WTC11 (cell line): ENCODE measurements at regions not wholly inside any gene's neighbourhood (a gene's known extent, or its start where the extent isn't known, plus 50 kb on each side); places are given as distances from the start of the nearest gene placed in this dataset.

Experiments
- ATAC-seq: fragments of 200-7000 bp; cut with Tn5 transposase; 2 replicates; pipeline ENCODE4 v1.10.0; 2021; ENCODE audit warnings: mild to moderate bottlenecking, moderate library complexity
- CTCF ChIA-PET: fragments of 300-600 bp; sonication (Branson Sonifier 250); formaldehyde crosslinking; loops from one replicate; lab custom pipeline; 2021; ENCODE audit warnings: antibody characterized with exemption; lab: Charles Lee
- POLR2A ChIA-PET: fragments of 350-600 bp; sonication (Branson Sonifier 250); formaldehyde crosslinking; loops from one replicate; lab custom pipeline; 2021; ENCODE audit warnings: antibody characterized with exemption; lab: Charles Lee
- DNase-seq: peaks from one replicate; pipeline ENCODE4 v3.0.0; 2021; ENCODE audit warnings: low spot score
- H3K27ac Mint-ChIP-seq: 2 replicates; pipeline ENCODE4 v1.8.0; 2021; ENCODE audit warnings: mixed read lengths
- H3K27me3 Mint-ChIP-seq: 2 replicates; pipeline ENCODE4 v1.8.0; 2021; ENCODE audit warnings: low read depth, mild to moderate bottlenecking, moderate library complexity, mixed read lengths
- H3K36me3 Mint-ChIP-seq: 2 replicates; pipeline ENCODE4 v1.8.0; 2021; ENCODE audit warnings: mixed read lengths
- H3K4me1 Mint-ChIP-seq: 2 replicates; pipeline ENCODE4 v1.8.0; 2022; ENCODE audit warnings: mixed read lengths
- H3K4me3 Mint-ChIP-seq: 2 replicates; pipeline ENCODE4 v1.8.0; 2021; ENCODE audit warnings: mild to moderate bottlenecking, moderate library complexity, mixed read lengths
- H3K9me3 Mint-ChIP-seq: 2 replicates; pipeline ENCODE4 v1.8.0; 2021; ENCODE audit warnings: mixed read lengths
- AFF4 ChIP-seq: sonication (generic); formaldehyde crosslinking; IDR thresholded peaks from 2 replicates; pipeline ENCODE4 v1.8.1; 2023; ENCODE audit warnings: mild to moderate bottlenecking, missing genetic modification reagents, borderline replicate concordance
- ATF6 ChIP-seq: sonication (generic); formaldehyde crosslinking; IDR thresholded peaks from 2 replicates; pipeline ENCODE4 v1.8.1; 2023; ENCODE audit warnings: mild to moderate bottlenecking, missing genetic modification reagents
- CREM ChIP-seq: sonication (generic); formaldehyde crosslinking; IDR thresholded peaks from 2 replicates; pipeline ENCODE4 v1.8.1; 2022; ENCODE audit warnings: mild to moderate bottlenecking, missing genetic modification reagents, moderate library complexity
- ESRRA ChIP-seq: sonication (generic); formaldehyde crosslinking; IDR thresholded peaks from 2 replicates; pipeline ENCODE4 v1.8.1; 2022; ENCODE audit warnings: mild to moderate bottlenecking, missing genetic modification reagents, borderline replicate concordance
- FOXP1 ChIP-seq: sonication (generic); formaldehyde crosslinking; IDR thresholded peaks from 2 replicates; pipeline ENCODE4 v1.8.0; 2022; ENCODE audit warnings: missing genetic modification reagents, mild to moderate bottlenecking, moderate library complexity, borderline replicate concordance
- GRHL2 ChIP-seq: fragments of 250-450 bp; sonication (Bioruptor Pico); IDR thresholded peaks from 2 replicates; pipeline ENCODE4 v1.8.0; 2022; ENCODE audit warnings: mild to moderate bottlenecking, moderate library complexity; ENCODE audit not compliant: insufficient replicate concordance, severe bottlenecking
- GTF2I ChIP-seq: fragments of 250-450 bp; sonication (Bioruptor Pico); conservative IDR thresholded peaks from 2 replicates; pipeline ENCODE4 v1.4.0; 2021; ENCODE audit warnings: mild to moderate bottlenecking
- IRF2 ChIP-seq: sonication (generic); formaldehyde crosslinking; IDR thresholded peaks from 2 replicates; pipeline ENCODE4 v1.8.0; 2022; ENCODE audit warnings: low read depth, missing genetic modification reagents, borderline replicate concordance
- JAZF1 ChIP-seq: fragments of 250-450 bp; sonication (Bioruptor Pico); IDR thresholded peaks from 2 replicates; pipeline ENCODE4 v1.9.0; 2021; ENCODE audit warnings: moderate library complexity, mild to moderate bottlenecking, inconsistent platforms
- ZNF263 ChIP-seq: sonication (generic); formaldehyde crosslinking; IDR thresholded peaks from 2 replicates; pipeline ENCODE4 v1.8.1; 2022; ENCODE audit warnings: low read depth, mild to moderate bottlenecking, moderate library complexity, missing genetic modification reagents
- ZNF281 ChIP-seq: sonication (generic); formaldehyde crosslinking; IDR thresholded peaks from 2 replicates; pipeline ENCODE4 v1.8.0; 2023; ENCODE audit warnings: mild to moderate bottlenecking, missing genetic modification reagents
- ZNF396 ChIP-seq: fragments of 250-450 bp; sonication (Bioruptor Pico); IDR thresholded peaks from 2 replicates; pipeline ENCODE4 v1.8.0; 2021; ENCODE audit warnings: mild to moderate bottlenecking, moderate library complexity, borderline replicate concordance
- ZNF671 ChIP-seq: fragments of 250-450 bp; sonication (Bioruptor Pico); IDR thresholded peaks from 2 replicates; pipeline ENCODE4 v1.8.0; 2021; ENCODE audit warnings: mild to moderate bottlenecking
- TF ChIP-seq, protein P1 (sequence below): fragments of 250-450 bp; sonication (Bioruptor Pico); IDR thresholded peaks from 2 replicates; pipeline ENCODE4 v1.9.0; 2021; ENCODE audit warnings: mild to moderate bottlenecking
- TF ChIP-seq, protein P2 (sequence below): sonication (generic); formaldehyde crosslinking; IDR thresholded peaks from 2 replicates; pipeline ENCODE4 v1.8.1; 2022; ENCODE audit warnings: low read depth, mild to moderate bottlenecking, moderate library complexity, missing genetic modification reagents, borderline replicate concordance
- TF ChIP-seq, protein P3 (sequence below): sonication (generic); formaldehyde crosslinking; IDR thresholded peaks from 2 replicates; pipeline ENCODE4 v1.8.1; 2022; ENCODE audit warnings: low read depth, missing genetic modification reagents, borderline replicate concordance
- TF ChIP-seq, protein P4 (sequence below): fragments of 250-450 bp; sonication (Bioruptor Pico); IDR thresholded peaks from 2 replicates; pipeline ENCODE4 v1.9.0; 2021; ENCODE audit warnings: mild to moderate bottlenecking, borderline replicate concordance

DNA sequence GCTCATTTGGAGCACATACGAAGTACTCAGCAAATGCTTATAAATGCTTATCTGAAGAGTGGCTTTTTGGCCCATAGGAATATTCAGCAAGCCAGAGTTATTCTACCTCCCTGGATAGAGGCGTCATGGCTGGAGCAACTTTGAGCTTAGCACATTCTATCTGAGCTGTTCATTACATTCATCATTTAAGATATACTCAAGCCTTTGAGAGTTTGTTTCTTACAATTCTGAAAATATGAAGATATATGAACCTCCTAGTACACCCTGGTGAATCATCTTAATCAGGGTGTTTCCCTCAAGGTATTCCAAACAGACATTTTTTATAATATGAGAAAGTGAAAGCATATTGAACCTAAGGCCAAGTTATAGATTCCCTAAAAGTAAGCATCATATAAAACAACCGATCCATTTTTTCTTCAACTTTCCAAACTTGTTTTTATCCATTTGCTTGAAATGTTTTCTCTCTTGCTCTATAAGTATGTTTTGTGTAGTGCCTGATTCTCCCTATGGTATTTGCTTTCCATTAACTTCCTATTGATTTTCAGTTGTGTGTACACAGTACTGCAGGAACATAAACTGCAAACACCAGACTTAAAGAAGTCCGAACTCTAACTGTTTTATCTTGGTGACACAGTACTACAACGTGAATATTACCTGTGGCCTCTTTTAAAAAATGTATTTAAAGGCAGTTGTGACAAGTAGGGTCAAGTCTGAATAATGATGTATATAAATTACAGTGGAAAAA, 139.7 kb upstream of the PTPRK start:
- Mint-ChIP-seq H3K9me3 (no peaks in the 10 kb centered on the region), H3K27ac (no peak overlapping the region)
- CTCF ChIA-PET, result no interaction called here
- POLR2A ChIA-PET, result no interaction called here
- no peak for TF ChIP-seq ZNF281 (CRISPR knock-in tag)
- TF ChIP-seq, protein P1, sequence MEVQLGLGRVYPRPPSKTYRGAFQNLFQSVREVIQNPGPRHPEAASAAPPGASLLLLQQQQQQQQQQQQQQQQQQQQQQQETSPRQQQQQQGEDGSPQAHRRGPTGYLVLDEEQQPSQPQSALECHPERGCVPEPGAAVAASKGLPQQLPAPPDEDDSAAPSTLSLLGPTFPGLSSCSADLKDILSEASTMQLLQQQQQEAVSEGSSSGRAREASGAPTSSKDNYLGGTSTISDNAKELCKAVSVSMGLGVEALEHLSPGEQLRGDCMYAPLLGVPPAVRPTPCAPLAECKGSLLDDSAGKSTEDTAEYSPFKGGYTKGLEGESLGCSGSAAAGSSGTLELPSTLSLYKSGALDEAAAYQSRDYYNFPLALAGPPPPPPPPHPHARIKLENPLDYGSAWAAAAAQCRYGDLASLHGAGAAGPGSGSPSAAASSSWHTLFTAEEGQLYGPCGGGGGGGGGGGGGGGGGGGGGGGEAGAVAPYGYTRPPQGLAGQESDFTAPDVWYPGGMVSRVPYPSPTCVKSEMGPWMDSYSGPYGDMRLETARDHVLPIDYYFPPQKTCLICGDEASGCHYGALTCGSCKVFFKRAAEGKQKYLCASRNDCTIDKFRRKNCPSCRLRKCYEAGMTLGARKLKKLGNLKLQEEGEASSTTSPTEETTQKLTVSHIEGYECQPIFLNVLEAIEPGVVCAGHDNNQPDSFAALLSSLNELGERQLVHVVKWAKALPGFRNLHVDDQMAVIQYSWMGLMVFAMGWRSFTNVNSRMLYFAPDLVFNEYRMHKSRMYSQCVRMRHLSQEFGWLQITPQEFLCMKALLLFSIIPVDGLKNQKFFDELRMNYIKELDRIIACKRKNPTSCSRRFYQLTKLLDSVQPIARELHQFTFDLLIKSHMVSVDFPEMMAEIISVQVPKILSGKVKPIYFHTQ (CRISPR knock-in tag), result no peak
- no peak for TF ChIP-seq ZNF671 (CRISPR knock-in tag)
- TF ChIP-seq, protein P2, sequence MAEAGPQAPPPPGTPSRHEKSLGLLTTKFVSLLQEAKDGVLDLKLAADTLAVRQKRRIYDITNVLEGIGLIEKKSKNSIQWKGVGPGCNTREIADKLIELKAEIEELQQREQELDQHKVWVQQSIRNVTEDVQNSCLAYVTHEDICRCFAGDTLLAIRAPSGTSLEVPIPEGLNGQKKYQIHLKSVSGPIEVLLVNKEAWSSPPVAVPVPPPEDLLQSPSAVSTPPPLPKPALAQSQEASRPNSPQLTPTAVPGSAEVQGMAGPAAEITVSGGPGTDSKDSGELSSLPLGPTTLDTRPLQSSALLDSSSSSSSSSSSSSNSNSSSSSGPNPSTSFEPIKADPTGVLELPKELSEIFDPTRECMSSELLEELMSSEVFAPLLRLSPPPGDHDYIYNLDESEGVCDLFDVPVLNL, result no peak
- TF ChIP-seq JAZF1 (CRISPR knock-in tag), result no peak
- TF ChIP-seq FOXP1 (CRISPR knock-in tag), result no peak
- TF ChIP-seq IRF2 (CRISPR knock-in tag), result no peak
- TF ChIP-seq ESRRA (CRISPR knock-in tag), result no peak
- TF ChIP-seq GRHL2 (CRISPR knock-in tag), result no peak
- TF ChIP-seq GTF2I, result no peak
- no peak for TF ChIP-seq ZNF263
- TF ChIP-seq CREM (CRISPR knock-in tag), result no peak
- no peak for TF ChIP-seq AFF4 (CRISPR knock-in tag)
- no peak for TF ChIP-seq ATF6 (CRISPR knock-in tag)
- TF ChIP-seq, protein P3, sequence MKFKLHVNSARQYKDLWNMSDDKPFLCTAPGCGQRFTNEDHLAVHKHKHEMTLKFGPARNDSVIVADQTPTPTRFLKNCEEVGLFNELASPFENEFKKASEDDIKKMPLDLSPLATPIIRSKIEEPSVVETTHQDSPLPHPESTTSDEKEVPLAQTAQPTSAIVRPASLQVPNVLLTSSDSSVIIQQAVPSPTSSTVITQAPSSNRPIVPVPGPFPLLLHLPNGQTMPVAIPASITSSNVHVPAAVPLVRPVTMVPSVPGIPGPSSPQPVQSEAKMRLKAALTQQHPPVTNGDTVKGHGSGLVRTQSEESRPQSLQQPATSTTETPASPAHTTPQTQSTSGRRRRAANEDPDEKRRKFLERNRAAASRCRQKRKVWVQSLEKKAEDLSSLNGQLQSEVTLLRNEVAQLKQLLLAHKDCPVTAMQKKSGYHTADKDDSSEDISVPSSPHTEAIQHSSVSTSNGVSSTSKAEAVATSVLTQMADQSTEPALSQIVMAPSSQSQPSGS, result no peak
- TF ChIP-seq, protein P4, sequence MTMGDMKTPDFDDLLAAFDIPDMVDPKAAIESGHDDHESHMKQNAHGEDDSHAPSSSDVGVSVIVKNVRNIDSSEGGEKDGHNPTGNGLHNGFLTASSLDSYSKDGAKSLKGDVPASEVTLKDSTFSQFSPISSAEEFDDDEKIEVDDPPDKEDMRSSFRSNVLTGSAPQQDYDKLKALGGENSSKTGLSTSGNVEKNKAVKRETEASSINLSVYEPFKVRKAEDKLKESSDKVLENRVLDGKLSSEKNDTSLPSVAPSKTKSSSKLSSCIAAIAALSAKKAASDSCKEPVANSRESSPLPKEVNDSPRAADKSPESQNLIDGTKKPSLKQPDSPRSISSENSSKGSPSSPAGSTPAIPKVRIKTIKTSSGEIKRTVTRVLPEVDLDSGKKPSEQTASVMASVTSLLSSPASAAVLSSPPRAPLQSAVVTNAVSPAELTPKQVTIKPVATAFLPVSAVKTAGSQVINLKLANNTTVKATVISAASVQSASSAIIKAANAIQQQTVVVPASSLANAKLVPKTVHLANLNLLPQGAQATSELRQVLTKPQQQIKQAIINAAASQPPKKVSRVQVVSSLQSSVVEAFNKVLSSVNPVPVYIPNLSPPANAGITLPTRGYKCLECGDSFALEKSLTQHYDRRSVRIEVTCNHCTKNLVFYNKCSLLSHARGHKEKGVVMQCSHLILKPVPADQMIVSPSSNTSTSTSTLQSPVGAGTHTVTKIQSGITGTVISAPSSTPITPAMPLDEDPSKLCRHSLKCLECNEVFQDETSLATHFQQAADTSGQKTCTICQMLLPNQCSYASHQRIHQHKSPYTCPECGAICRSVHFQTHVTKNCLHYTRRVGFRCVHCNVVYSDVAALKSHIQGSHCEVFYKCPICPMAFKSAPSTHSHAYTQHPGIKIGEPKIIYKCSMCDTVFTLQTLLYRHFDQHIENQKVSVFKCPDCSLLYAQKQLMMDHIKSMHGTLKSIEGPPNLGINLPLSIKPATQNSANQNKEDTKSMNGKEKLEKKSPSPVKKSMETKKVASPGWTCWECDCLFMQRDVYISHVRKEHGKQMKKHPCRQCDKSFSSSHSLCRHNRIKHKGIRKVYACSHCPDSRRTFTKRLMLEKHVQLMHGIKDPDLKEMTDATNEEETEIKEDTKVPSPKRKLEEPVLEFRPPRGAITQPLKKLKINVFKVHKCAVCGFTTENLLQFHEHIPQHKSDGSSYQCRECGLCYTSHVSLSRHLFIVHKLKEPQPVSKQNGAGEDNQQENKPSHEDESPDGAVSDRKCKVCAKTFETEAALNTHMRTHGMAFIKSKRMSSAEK (CRISPR knock-in tag), result no peak
- TF ChIP-seq ZNF396 (CRISPR knock-in tag), result no peak
- TF ChIP-seq, all 79 proteins: peak for 0
- H3K4me1 Mint-ChIP-seq, result no peaks in the 10 kb centered on the region
- H3K4me3 Mint-ChIP-seq, result no peak overlapping the region
- H3K36me3 Mint-ChIP-seq, result no peaks in the 10 kb centered on the region
- no peak for DNase-seq
- no peaks in the 10 kb centered on the region for H3K27me3 Mint-ChIP-seq
- no peak for ATAC-seq
